ENCODE measurements at regions not wholly inside any gene's neighbourhood (a gene's known extent, or its start where the extent isn't known, plus 50 kb on each side); places are given as distances from the start of the nearest gene placed in this dataset.
"Not testable (repeated sequence)": the region's sequence is repeated elsewhere in the genome, so short reads cannot be mapped to it uniquely, and the experiment has no call there.

DNA sequence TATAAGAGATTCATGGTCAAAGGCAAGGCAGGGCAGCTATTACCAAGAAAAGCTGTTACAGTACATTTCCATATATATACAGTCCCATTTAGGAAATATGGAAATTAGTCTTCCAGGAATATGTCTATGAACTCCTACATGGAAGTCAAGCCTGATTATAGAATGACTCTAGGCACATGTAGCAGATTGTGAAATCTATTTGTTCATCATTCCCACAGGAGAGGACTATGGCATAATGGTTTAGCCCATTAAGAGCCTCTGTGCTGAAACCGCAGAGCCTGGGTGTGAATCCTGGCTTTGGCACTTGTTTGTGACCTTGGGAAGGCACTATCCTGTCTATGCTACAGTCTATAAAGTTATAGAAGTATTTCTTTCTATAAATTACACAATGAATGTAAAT lies 764.8 kb downstream of the RAPGEF2 start:
- TF ChIP-seq, protein P1, sequence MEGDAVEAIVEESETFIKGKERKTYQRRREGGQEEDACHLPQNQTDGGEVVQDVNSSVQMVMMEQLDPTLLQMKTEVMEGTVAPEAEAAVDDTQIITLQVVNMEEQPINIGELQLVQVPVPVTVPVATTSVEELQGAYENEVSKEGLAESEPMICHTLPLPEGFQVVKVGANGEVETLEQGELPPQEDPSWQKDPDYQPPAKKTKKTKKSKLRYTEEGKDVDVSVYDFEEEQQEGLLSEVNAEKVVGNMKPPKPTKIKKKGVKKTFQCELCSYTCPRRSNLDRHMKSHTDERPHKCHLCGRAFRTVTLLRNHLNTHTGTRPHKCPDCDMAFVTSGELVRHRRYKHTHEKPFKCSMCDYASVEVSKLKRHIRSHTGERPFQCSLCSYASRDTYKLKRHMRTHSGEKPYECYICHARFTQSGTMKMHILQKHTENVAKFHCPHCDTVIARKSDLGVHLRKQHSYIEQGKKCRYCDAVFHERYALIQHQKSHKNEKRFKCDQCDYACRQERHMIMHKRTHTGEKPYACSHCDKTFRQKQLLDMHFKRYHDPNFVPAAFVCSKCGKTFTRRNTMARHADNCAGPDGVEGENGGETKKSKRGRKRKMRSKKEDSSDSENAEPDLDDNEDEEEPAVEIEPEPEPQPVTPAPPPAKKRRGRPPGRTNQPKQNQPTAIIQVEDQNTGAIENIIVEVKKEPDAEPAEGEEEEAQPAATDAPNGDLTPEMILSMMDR (IDR thresholded peaks at IDR 0.05), result no peak
- Mint-ChIP-seq H3K4me3 (ENCODE audit: unreplicated experiment) (no peak overlapping the region), H3K9me3 (ENCODE audit: low read depth) (no peaks in the 10 kb centered on the region), H3K27ac (ENCODE audit: unreplicated experiment) (no peak overlapping the region), H3K27me3 (ENCODE audit: low read depth) (peaks cover 2% of the 10 kb centered on the region), H3K4me1 (ENCODE audit: low read depth) (no peaks in the 10 kb centered on the region), H3K36me3 (ENCODE audit: low read depth) (no peaks in the 10 kb centered on the region)
- DNase-seq (ENCODE audit: low spot score), result no peak

DNA sequence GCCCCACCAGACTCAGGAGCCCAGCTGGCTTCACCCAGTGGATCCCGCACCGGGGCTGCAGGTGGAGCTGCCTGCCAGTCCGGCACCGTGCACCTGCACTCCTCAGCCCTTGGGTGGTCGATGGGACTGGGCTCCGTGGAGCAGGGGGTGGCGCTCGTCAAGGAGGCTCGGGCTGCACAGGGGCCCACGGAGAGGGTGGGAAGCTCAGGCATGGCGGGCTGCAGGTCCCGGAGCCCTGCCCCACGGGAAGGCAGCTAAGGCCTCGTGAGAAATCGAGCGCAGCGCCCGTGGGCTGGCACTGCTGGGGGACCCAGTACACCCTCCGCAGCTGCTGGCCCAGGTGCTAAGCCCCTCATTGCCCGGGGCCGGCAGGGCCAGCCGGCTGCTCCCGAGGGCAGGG lies 766.1 kb downstream of the RAPGEF2 start:
- not testable (repeated sequence) for H3K27ac Mint-ChIP-seq (ENCODE audit: unreplicated experiment); H3K27me3 Mint-ChIP-seq (ENCODE audit: low read depth); H3K36me3 Mint-ChIP-seq (ENCODE audit: low read depth); H3K4me1 Mint-ChIP-seq (ENCODE audit: low read depth); H3K4me3 Mint-ChIP-seq (ENCODE audit: unreplicated experiment)
- peaks cover 12% of the 10 kb centered on the region for H3K9me3 Mint-ChIP-seq (ENCODE audit: low read depth)
- DNase-seq (ENCODE audit: low spot score), result peak; percentile 89

DNA sequence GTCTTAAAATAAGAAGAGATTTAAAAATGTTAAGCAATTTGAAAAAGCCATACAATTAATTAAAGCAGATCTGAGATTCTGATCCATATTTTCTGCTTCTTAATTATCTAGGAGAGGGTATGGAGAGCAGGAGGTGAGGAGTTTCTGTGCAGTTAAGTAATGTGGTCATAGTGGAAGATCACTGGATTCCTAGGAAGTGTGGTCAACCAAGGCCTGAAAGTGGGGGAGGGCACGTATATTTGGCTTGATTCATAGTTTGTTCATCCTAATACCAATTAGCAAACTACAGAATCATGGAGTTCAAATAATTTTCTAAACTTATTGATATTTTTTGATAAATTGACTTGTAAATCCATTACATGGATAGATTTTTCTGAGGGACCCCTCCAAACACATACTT lies 768.3 kb downstream of the RAPGEF2 start:
- Mint-ChIP-seq H3K4me3 (ENCODE audit: unreplicated experiment) (no peak overlapping the region), H3K4me1 (ENCODE audit: low read depth) (no peaks in the 10 kb centered on the region), H3K27me3 (ENCODE audit: low read depth) (peaks cover 5% of the 10 kb centered on the region), H3K36me3 (ENCODE audit: low read depth) (peaks cover 2% of the 10 kb centered on the region), H3K27ac (ENCODE audit: unreplicated experiment) (no peak overlapping the region), H3K9me3 (ENCODE audit: low read depth) (peaks cover 15% of the 10 kb centered on the region)
- TF ChIP-seq, protein P1 (IDR thresholded peaks at IDR 0.05), result no peak
- no peak for DNase-seq (ENCODE audit: low spot score)

DNA sequence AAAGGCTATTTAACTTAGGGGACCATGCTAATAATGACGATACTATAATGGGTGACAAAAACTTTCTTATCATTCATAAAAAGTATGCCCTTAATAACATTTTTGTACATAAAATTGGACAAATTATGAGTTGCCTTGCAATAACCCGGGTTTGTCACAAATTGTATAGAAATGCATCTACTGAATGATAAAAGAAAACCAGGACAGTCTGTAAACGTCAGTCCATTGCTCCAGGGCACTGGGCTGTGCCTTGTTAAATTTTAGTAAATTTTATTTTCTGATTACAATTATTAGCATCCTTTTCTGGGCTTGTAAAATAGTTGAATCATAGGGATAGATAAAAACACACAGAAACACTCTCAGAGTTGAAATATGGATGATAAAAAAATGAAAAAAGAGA lies 778.3 kb downstream of the RAPGEF2 start:
- no peaks in the 10 kb centered on the region for H3K9me3 Mint-ChIP-seq (ENCODE audit: low read depth)
- H3K27ac Mint-ChIP-seq (ENCODE audit: unreplicated experiment), result no peak overlapping the region
- H3K27me3 Mint-ChIP-seq (ENCODE audit: low read depth), result peaks cover 3% of the 10 kb centered on the region
- TF ChIP-seq, protein P1 (IDR thresholded peaks at IDR 0.05), result no peak
- no peak for DNase-seq (ENCODE audit: low spot score)
- no peaks in the 10 kb centered on the region for H3K36me3 Mint-ChIP-seq (ENCODE audit: low read depth)
- H3K4me1 Mint-ChIP-seq (ENCODE audit: low read depth), result no peaks in the 10 kb centered on the region
- no peak overlapping the region for H3K4me3 Mint-ChIP-seq (ENCODE audit: unreplicated experiment)

DNA sequence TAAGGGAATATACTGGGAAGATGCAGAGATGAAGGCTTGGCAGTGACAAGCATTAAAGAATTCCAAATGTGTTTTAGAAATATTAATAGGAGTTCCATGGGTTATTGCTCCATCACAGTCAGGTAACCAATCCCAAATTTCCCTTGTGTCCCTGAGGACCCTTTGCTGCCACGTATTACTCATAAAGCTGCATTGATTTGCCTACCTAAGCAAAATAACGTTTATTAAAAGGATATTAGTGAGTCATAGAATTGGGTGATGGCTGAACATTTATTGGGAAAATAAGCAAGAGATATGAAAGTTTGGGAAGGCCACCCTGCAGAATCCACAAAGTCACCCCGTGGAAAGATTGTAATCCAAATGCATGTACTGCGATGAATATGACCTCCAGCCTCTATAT lies 782.1 kb downstream of the RAPGEF2 start:
- no peaks in the 10 kb centered on the region for H3K9me3 Mint-ChIP-seq (ENCODE audit: low read depth)
- H3K36me3 Mint-ChIP-seq (ENCODE audit: low read depth), result no peaks in the 10 kb centered on the region

DNA sequence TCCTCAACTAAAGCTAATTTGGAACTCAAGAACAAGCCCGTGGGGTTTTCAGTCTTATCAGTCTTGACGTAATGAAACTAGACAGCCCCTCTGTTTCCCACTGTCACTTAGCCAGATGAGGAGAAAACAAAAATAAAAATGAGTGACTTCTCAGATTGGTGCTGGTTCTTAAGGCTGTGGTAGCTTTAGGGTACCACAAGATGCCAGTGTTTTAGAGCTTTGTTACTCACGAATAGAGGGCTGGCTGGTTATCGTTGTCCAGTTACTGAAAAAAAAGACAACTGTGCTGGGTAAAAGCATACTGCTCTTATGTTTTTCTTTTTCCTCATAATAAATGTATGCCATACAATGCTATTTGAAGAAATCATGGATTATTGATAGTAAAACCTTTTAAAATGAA lies 796.7 kb downstream of the RAPGEF2 start:
- DNase-seq (ENCODE audit: low spot score), result no peak
- no peaks in the 10 kb centered on the region for H3K36me3 Mint-ChIP-seq (ENCODE audit: low read depth)
- no peak overlapping the region for H3K27ac Mint-ChIP-seq (ENCODE audit: unreplicated experiment)
- H3K9me3 Mint-ChIP-seq (ENCODE audit: low read depth), result no peaks in the 10 kb centered on the region
- H3K4me1 Mint-ChIP-seq (ENCODE audit: low read depth), result no peaks in the 10 kb centered on the region
- TF ChIP-seq, protein P1 (IDR thresholded peaks at IDR 0.05), result no peak
- H3K27me3 Mint-ChIP-seq (ENCODE audit: low read depth), result peaks cover 16% of the 10 kb centered on the region
- H3K4me3 Mint-ChIP-seq (ENCODE audit: unreplicated experiment), result no peak overlapping the region

More for the DNA sequence above, 782.1 kb downstream of the RAPGEF2 start:
- H3K27me3 Mint-ChIP-seq (ENCODE audit: low read depth), result peaks cover 2% of the 10 kb centered on the region
- H3K27ac Mint-ChIP-seq (ENCODE audit: unreplicated experiment), result no peak overlapping the region
- no peak overlapping the region for H3K4me3 Mint-ChIP-seq (ENCODE audit: unreplicated experiment)
- no peak for DNase-seq (ENCODE audit: low spot score)
- no peaks in the 10 kb centered on the region for H3K4me1 Mint-ChIP-seq (ENCODE audit: low read depth)
- TF ChIP-seq, protein P1 (IDR thresholded peaks at IDR 0.05), result no peak
